SK-N-SH (cell line): ENCODE measurements at regions not wholly inside any gene's neighbourhood (a gene's known extent, or its start where the extent isn't known, plus 50 kb on each side); places are given as distances from the start of the nearest gene placed in this dataset.

ENCODE experiments used
- CTCF ChIA-PET: fragments of 300-600, 350-600 bp; formaldehyde crosslinking; extraction: SDS; loops from one replicate; lab custom pipeline; 2021; lab: Yijun Ruan, JAX
- POLR2A ChIA-PET: fragments of 350-600 bp; sonication (Branson Sonifier 250); formaldehyde crosslinking; extraction: SDS; loops from one replicate; lab custom pipeline; 2020; ENCODE audit warnings: antibody characterized with exemption, inconsistent platforms; lab: Yijun Ruan, JAX
- DNase-seq: peaks from one replicate; pipeline ENCODE4 v3.0.0; 2012
- H2AFZ ChIP-seq: fragments of 200-600 bp; sonication (generic); 2 replicates; pipeline ENCODE4 v1.8.1; 2016; ENCODE audit warnings: antibody characterized with exemption, mild to moderate bottlenecking, low read depth
- H3F3A ChIP-seq: fragments of 200-600 bp; sonication (generic); replicated peaks from 2 replicates; pipeline ENCODE3; 2016; ENCODE audit warnings: antibody characterized with exemption, mild to moderate bottlenecking; ENCODE audit not compliant: insufficient read depth
- H3K27ac ChIP-seq, 2 experiments: fragments of 200-500 bp in 1 of 2; fragments of 200-600 bp in 1 of 2; sonication (Bioruptor generic) in 1 of 2; sonication (generic), shearing (Covaris generic) in 1 of 2; 2 replicates each; pipeline versions ENCODE4 v1.5.1 to v1.6.1; 2014 to 2016; ENCODE audit warnings: low read depth in 2 of 2, inconsistent platforms in 1 of 2, low read length in 1 of 2, mild to moderate bottlenecking in 1 of 2, mixed read lengths in 1 of 2
- H3K27me3 ChIP-seq: fragments of 200-600 bp; sonication (generic), shearing (Covaris generic); 2 replicates; pipeline ENCODE4 v1.6.1; 2016; ENCODE audit warnings: mixed run types; ENCODE audit not compliant: insufficient read depth
- H3K36me3 ChIP-seq, 2 experiments: fragments of 200-500 bp in 1 of 2; fragments of 200-600 bp in 1 of 2; sonication (Bioruptor generic) in 1 of 2; sonication (generic) in 1 of 2; replicated peaks in 1 of 2; 2 replicates each; pipeline versions ENCODE3 to v1.5.1; 2014 to 2016; ENCODE audit warnings: low read length in 1 of 2, mild to moderate bottlenecking in 1 of 2; ENCODE audit not compliant: insufficient read depth in 2 of 2, control insufficient read depth in 1 of 2
- H3K4me1 ChIP-seq, 2 experiments: fragments of 200-500 bp in 1 of 2; fragments of 200-600 bp in 1 of 2; sonication (Bioruptor generic) in 1 of 2; sonication (generic), shearing (Covaris generic) in 1 of 2; 2 replicates each; pipeline versions ENCODE4 v1.5.1 to v1.6.1; 2014 to 2016; ENCODE audit warnings: low read depth in 1 of 2, low read length in 1 of 2, mixed run types in 1 of 2; ENCODE audit not compliant: insufficient read depth in 2 of 2, control insufficient read depth in 1 of 2
- H3K4me2 ChIP-seq: fragments of 200-600 bp; sonication (generic), shearing (Covaris generic); 2 replicates; pipeline ENCODE4 v1.6.1; 2017; ENCODE audit warnings: mixed run types
- H3K4me3 ChIP-seq, 2 experiments: fragments of 200-500 bp in 1 of 2; fragments of 200-600 bp in 1 of 2; sonication (Bioruptor generic) in 1 of 2; sonication (generic), shearing (Covaris generic) in 1 of 2; 2 replicates each; pipeline versions ENCODE4 v1.5.1 to v1.8.1; 2014 to 2016; ENCODE audit warnings: low read depth in 2 of 2, inconsistent platforms in 1 of 2, low read length in 1 of 2, mild to moderate bottlenecking in 1 of 2, mixed read lengths in 1 of 2, moderate library complexity in 1 of 2
- H3K79me2 ChIP-seq: fragments of 200-600 bp; sonication (generic); 2 replicates; pipeline ENCODE4 v1.8.1; 2017; ENCODE audit warnings: mild to moderate bottlenecking; ENCODE audit not compliant: insufficient read depth
- H3K9ac ChIP-seq: fragments of 200-600 bp; sonication (generic); 2 replicates; pipeline ENCODE4 v1.6.1; 2017; ENCODE audit warnings: mixed run types
- H3K9me2 ChIP-seq: fragments of 200-600 bp; sonication (generic); 2 replicates; pipeline ENCODE4 v1.6.1; 2017; ENCODE audit warnings: mixed run types
- H3K9me3 ChIP-seq: fragments of 200-600 bp; sonication (generic); 2 replicates; pipeline ENCODE4 v1.6.1; 2017; ENCODE audit warnings: mixed run types, mild to moderate bottlenecking, moderate library complexity
- H4K20me1 ChIP-seq: fragments of 200-600 bp; sonication (generic); 2 replicates; pipeline ENCODE4 v1.6.1; 2017; ENCODE audit warnings: mild to moderate bottlenecking, mixed run types; ENCODE audit not compliant: insufficient read depth
- CTCF ChIP-seq: fragments of 200-600 bp; sonication (generic); IDR thresholded peaks from 2 replicates; pipeline ENCODE4 v1.6.1; 2017; ENCODE audit warnings: antibody characterized with exemption, mild to moderate bottlenecking, moderate library complexity
- ELF1 ChIP-seq: IDR thresholded peaks from 2 replicates; pipeline ENCODE4 v1.4.0; 2012
- FOSL2 ChIP-seq: IDR thresholded peaks from 2 replicates; pipeline ENCODE4 v1.4.0; 2012; ENCODE audit warnings: low read depth, mild to moderate bottlenecking, moderate library complexity, borderline replicate concordance
- FOXJ3 ChIP-seq: sonication (generic); formaldehyde crosslinking; IDR thresholded peaks from 2 replicates; pipeline ENCODE4 v1.5.1; 2020; ENCODE audit warnings: mild to moderate bottlenecking, missing genetic modification reagents
- FOXM1 ChIP-seq: IDR thresholded peaks from 2 replicates; pipeline ENCODE4 v1.4.0; 2012; ENCODE audit warnings: low read depth, mild to moderate bottlenecking
- GATA2 ChIP-seq: sonication (generic); formaldehyde crosslinking; IDR thresholded peaks from 2 replicates; pipeline ENCODE4 v1.5.0; 2020; ENCODE audit warnings: mild to moderate bottlenecking, missing genetic modification reagents
- JUND ChIP-seq: IDR thresholded peaks from 2 replicates; pipeline ENCODE4 v1.4.0; 2012
- MAX ChIP-seq: IDR thresholded peaks from 2 replicates; pipeline ENCODE4 v1.4.0; 2012; ENCODE audit warnings: low read depth
- MEF2A ChIP-seq: IDR thresholded peaks from 2 replicates; pipeline ENCODE4 v1.4.0; 2012; ENCODE audit warnings: low read depth, borderline replicate concordance
- MXI1 ChIP-seq: IDR thresholded peaks from 2 replicates; pipeline ENCODE4 v1.6.1; 2012; ENCODE audit warnings: mild to moderate bottlenecking, low read depth, low read length, improper control_type of control experiment
- NRF1 ChIP-seq: IDR thresholded peaks from 2 replicates; pipeline ENCODE4 v1.6.1; 2012; ENCODE audit warnings: low read depth, mild to moderate bottlenecking, low read length
- RAD21 ChIP-seq: IDR thresholded peaks from 2 replicates; pipeline ENCODE4 v1.6.1; 2012; ENCODE audit warnings: mild to moderate bottlenecking, low read length
- RCOR1 ChIP-seq: fragments of 150-350 bp; IDR thresholded peaks from 2 replicates; pipeline ENCODE4 v1.6.1; 2017; ENCODE audit warnings: antibody characterized with exemption, low read length
- REST ChIP-seq: IDR thresholded peaks from 2 replicates; pipeline ENCODE4 v1.6.1; 2012; ENCODE audit warnings: mild to moderate bottlenecking, low read depth, low read length, moderate library complexity
- RFX5 ChIP-seq: IDR thresholded peaks from 2 replicates; pipeline ENCODE4 v1.6.1; 2012; ENCODE audit warnings: mild to moderate bottlenecking, improper control_type of control experiment, low read length
- RXRA ChIP-seq: IDR thresholded peaks from 2 replicates; pipeline ENCODE4 v1.4.0; 2012; ENCODE audit warnings: low read depth, mild to moderate bottlenecking, borderline replicate concordance
- SMC3 ChIP-seq: IDR thresholded peaks from 2 replicates; pipeline ENCODE4 v1.6.1; 2012; ENCODE audit warnings: low read depth, low read length, improper control_type of control experiment
- TAF1 ChIP-seq: IDR thresholded peaks from 2 replicates; pipeline ENCODE4 v1.6.1; 2012; ENCODE audit warnings: low read depth, mild to moderate bottlenecking, low read length, moderate library complexity, borderline replicate concordance
- TCF12 ChIP-seq: IDR thresholded peaks from 2 replicates; pipeline ENCODE4 v1.4.0; 2012
- TEAD4 ChIP-seq: IDR thresholded peaks from 2 replicates; pipeline ENCODE4 v1.4.0; 2012; ENCODE audit warnings: mild to moderate bottlenecking, borderline replicate concordance; ENCODE audit not compliant: insufficient read depth
- USF1 ChIP-seq: IDR thresholded peaks from 2 replicates; pipeline ENCODE4 v1.4.0; 2012; ENCODE audit warnings: low read depth, borderline replicate concordance
- YY1 ChIP-seq: IDR thresholded peaks from 2 replicates; pipeline ENCODE4 v1.4.0; 2012; ENCODE audit warnings: low read depth, mild to moderate bottlenecking
- WGBS: methylation state at CpG from one replicate; pipeline ENCODE4 v1.1.6; 2017; ENCODE audit warnings: low lambda C conversion rate; 5-methylcytosine and 5-hydroxymethylcytosine counted together

DNA sequence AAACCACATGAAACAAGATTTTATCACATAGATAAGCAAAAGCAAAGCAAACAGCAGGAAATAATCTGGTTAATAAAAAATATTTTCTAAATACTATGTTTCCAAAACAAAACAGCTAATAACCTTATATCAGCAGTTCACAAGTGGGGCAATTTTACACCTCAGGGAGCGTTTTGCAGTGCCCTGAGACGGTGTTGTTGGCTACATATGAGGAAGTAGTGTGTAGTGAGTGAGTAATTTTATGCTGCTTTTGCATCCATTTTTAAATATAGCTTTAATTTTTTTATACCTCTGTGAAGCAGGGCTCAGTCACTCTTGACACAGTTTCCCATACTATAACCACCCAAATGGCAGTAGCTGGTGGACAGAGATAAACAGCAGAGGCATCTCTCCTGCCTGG is 438.5 kb upstream of the B3GAT1 start:
- no peaks in the 10 kb centered on the region; a peak in 1 of 4 replicates for H3K4me1 ChIP-seq
- H2AFZ ChIP-seq = no peak overlapping the region
- H4K20me1 ChIP-seq = no peaks in the 10 kb centered on the region
- H3K4me2 ChIP-seq = no peak overlapping the region
- no peaks in the 10 kb centered on the region for H3K79me2 ChIP-seq
- H3K9ac ChIP-seq = no peak overlapping the region
- no peak overlapping the region for H3K4me3 ChIP-seq
- no peaks in the 10 kb centered on the region for H3K9me3 ChIP-seq
- H3F3A ChIP-seq = no peaks in the 10 kb centered on the region
- POLR2A ChIA-PET = no interaction called here
- no peaks in the 10 kb centered on the region for H3K27me3 ChIP-seq
- TF ChIP-seq FOSL2 (no peak), RXRA (no peak), ELF1 (no peak), MAX (no peak), FOXM1 (no peak), YY1 (no peak), USF1 (no peak), MEF2A (no peak), RFX5 (no peak), RCOR1 (no peak), FOXJ3 (CRISPR knock-in tag) (no peak), SMC3 (no peak), NRF1 (no peak), TCF12 (no peak), JUND (no peak), MXI1 (no peak)
- TF ChIP-seq, all 33 proteins: peak for 0
- no peak for DNase-seq
- Histone ChIP-seq H3K36me3 (no peaks in the 10 kb centered on the region), H3K9me2 (no peaks in the 10 kb centered on the region), H3K27ac (no peak overlapping the region)
- WGBS = 2% methylated on average over 2 of the region's 2 CpGs
- CTCF ChIA-PET = interaction anchor here (1.5 kb wide), 1 partner anchor 18 kb away, joined by 4 read pairs; no protein-coding TSS in a partner anchor

GRCh38 chr11:134849833-134850232 is 437.8 kb upstream of the B3GAT1 start:
- Histone ChIP-seq H3K4me3 (no peak overlapping the region), H4K20me1 (no peaks in the 10 kb centered on the region), H3K36me3 (no peaks in the 10 kb centered on the region), H3K9ac (no peak overlapping the region), H3F3A (no peaks in the 10 kb centered on the region), H3K9me3 (no peaks in the 10 kb centered on the region), H3K27me3 (no peaks in the 10 kb centered on the region), H3K4me1 (no peaks in the 10 kb centered on the region; a peak in 1 of 4 replicates), H3K9me2 (no peaks in the 10 kb centered on the region), H3K27ac (no peak overlapping the region), H2AFZ (no peak overlapping the region), H3K79me2 (no peaks in the 10 kb centered on the region), H3K4me2 (no peak overlapping the region)
- no peak for DNase-seq
- CTCF ChIA-PET = interaction anchor here (1.5 kb wide), 1 partner anchor 19 kb away, joined by 4 read pairs; no protein-coding TSS in a partner anchor
- POLR2A ChIA-PET = no interaction called here
- TF ChIP-seq TEAD4 = no peak
- TF ChIP-seq CTCF = no peak
- TF ChIP-seq JUND = no peak
- TF ChIP-seq RCOR1 = no peak
- no peak for TF ChIP-seq SMC3
- no peak for TF ChIP-seq GATA2 (CRISPR knock-in tag)
- no peak for TF ChIP-seq RAD21
- TF ChIP-seq REST = no peak
- TF ChIP-seq NRF1 = no peak
- no peak for TF ChIP-seq FOSL2
- TF ChIP-seq RXRA = no peak
- no peak for TF ChIP-seq TCF12
- no peak for TF ChIP-seq TAF1
- no peak for TF ChIP-seq FOXJ3 (CRISPR knock-in tag)
- TF ChIP-seq MXI1 = no peak
- no peak for TF ChIP-seq YY1
- 17% methylated on average over 3 of the region's 3 CpGs for WGBS
